Duodenal mucosa (tissue), 2 donors: ENCODE measurements at regions not wholly inside any gene's neighbourhood (a gene's known extent, or its start where the extent isn't known, plus 50 kb on each side); places are given as distances from the start of the nearest gene placed in this dataset.
"Not testable (repeated sequence)": the region's sequence is repeated elsewhere in the genome, so short reads cannot be mapped to it uniquely, and the experiment has no call there.

Experiments
- H3K27ac ChIP-seq: one replicate; pipeline ENCODE4 v1.7.0; 2013; ENCODE audit warnings: low read depth, low read length
- H3K27me3 ChIP-seq, 2 donors: one replicate each; pipeline ENCODE4 v1.7.0; 2013; ENCODE audit warnings: low read length in 2 of 2, control low read depth in 1 of 2; ENCODE audit not compliant: insufficient read depth in 2 of 2, control insufficient read depth in 1 of 2
- H3K36me3 ChIP-seq, 2 donors: one replicate each; pipeline ENCODE4 v1.7.0; 2013; ENCODE audit warnings: low read length in 2 of 2, control low read depth in 1 of 2; ENCODE audit not compliant: insufficient read depth in 2 of 2, control insufficient read depth in 1 of 2
- H3K4me1 ChIP-seq, 2 donors: one replicate each; pipeline ENCODE4 v1.7.0; 2013; ENCODE audit warnings: low read length in 2 of 2, control low read depth in 1 of 2; ENCODE audit not compliant: insufficient read depth in 2 of 2, control insufficient read depth in 1 of 2
- H3K4me3 ChIP-seq, 2 donors: one replicate each; pipeline ENCODE4 v1.7.0; 2013; ENCODE audit warnings: low read length in 2 of 2, low read depth in 1 of 2
- H3K9ac ChIP-seq, 2 donors: one replicate each; pipeline ENCODE4 v1.7.0; 2013; ENCODE audit warnings: low read length in 2 of 2, low read depth in 1 of 2
- H3K9me3 ChIP-seq, 2 donors: one replicate each; pipeline ENCODE4 v1.7.0; 2013; ENCODE audit warnings: low read length in 2 of 2, control low read depth in 1 of 2; ENCODE audit not compliant: control insufficient read depth in 1 of 2

- H3K36me3 ChIP-seq: no peaks in the 10 kb centered on the region
- no peak overlapping the region for H3K9ac ChIP-seq
- peaks cover 0 to 3% of the 10 kb centered on the region in 2 donors for H3K27me3 ChIP-seq
- no peaks in the 10 kb centered on the region for H3K4me1 ChIP-seq
- H3K4me3 ChIP-seq: no peak overlapping the region
- no peaks in the 10 kb centered on the region for H3K9me3 ChIP-seq
- no peak overlapping the region for H3K27ac ChIP-seq
Measured at GRCh38 chr6:10343320-10343719, 71.6 kb downstream of the TFAP2A start.

GRCh38 chr6:10341605-10342004, 73.3 kb downstream of the TFAP2A start:
- no peak overlapping the region for H3K9ac ChIP-seq
- no peak overlapping the region for H3K4me3 ChIP-seq
- H3K27me3 ChIP-seq: peaks cover 0 to 3% of the 10 kb centered on the region in 2 donors
- H3K27ac ChIP-seq: no peak overlapping the region
- no peaks in the 10 kb centered on the region for H3K9me3 ChIP-seq
- H3K4me1 ChIP-seq: no peaks in the 10 kb centered on the region
- no peaks in the 10 kb centered on the region for H3K36me3 ChIP-seq

- no peaks in the 10 kb centered on the region for H3K36me3 ChIP-seq
- no peak overlapping the region for H3K9ac ChIP-seq
- H3K27me3 ChIP-seq: no peaks in the 10 kb centered on the region
- no peaks in the 10 kb centered on the region for H3K4me1 ChIP-seq
- H3K4me3 ChIP-seq: no peak overlapping the region
- no peak overlapping the region for H3K27ac ChIP-seq
- H3K9me3 ChIP-seq: no peaks in the 10 kb centered on the region
Measured at GRCh38 chr6:10338151-10338550, 76.7 kb downstream of the TFAP2A start.

GRCh38 chr6:10337376-10337775, 77.5 kb downstream of the TFAP2A start:
- not testable (repeated sequence) for H3K27ac ChIP-seq

GRCh38 chr6:10332111-10332510, 82.8 kb downstream of the TFAP2A start:
- H3K4me3 ChIP-seq: no peak overlapping the region
- no peaks in the 10 kb centered on the region for H3K36me3 ChIP-seq
- H3K9me3 ChIP-seq: no peaks in the 10 kb centered on the region
- no peak overlapping the region for H3K9ac ChIP-seq
- no peaks in the 10 kb centered on the region for H3K4me1 ChIP-seq
- no peaks in the 10 kb centered on the region for H3K27me3 ChIP-seq
- no peak overlapping the region for H3K27ac ChIP-seq

More at GRCh38 chr6:10337376-10337775, 77.5 kb downstream of the TFAP2A start:
- not testable (repeated sequence) for H3K4me3 ChIP-seq, H3K27me3 ChIP-seq, H3K36me3 ChIP-seq, H3K4me1 ChIP-seq, H3K9ac ChIP-seq, H3K9me3 ChIP-seq

- no peaks in the 10 kb centered on the region for H3K9me3 ChIP-seq
Measured at GRCh38 chr6:10331334-10331968, 83.4 kb downstream of the TFAP2A start.

GRCh38 chr6:10330515-10330914, 84.4 kb downstream of the TFAP2A start:
- Histone ChIP-seq H3K4me1 (no peaks in the 10 kb centered on the region), H3K9me3 (no peaks in the 10 kb centered on the region), H3K27me3 (no peaks in the 10 kb centered on the region), H3K27ac (no peak overlapping the region), H3K9ac (no peak overlapping the region), H3K36me3 (no peaks in the 10 kb centered on the region), H3K4me3 (no peak overlapping the region)

More at GRCh38 chr6:10331334-10331968, 83.4 kb downstream of the TFAP2A start:
- no peak overlapping the region for H3K27ac ChIP-seq
- H3K9ac ChIP-seq: no peak overlapping the region
- no peak overlapping the region for H3K4me3 ChIP-seq
- no peaks in the 10 kb centered on the region for H3K4me1 ChIP-seq
- no peaks in the 10 kb centered on the region for H3K36me3 ChIP-seq
- no peaks in the 10 kb centered on the region for H3K27me3 ChIP-seq

- Histone ChIP-seq H3K27me3 (no peaks in the 10 kb centered on the region), H3K36me3 (no peaks in the 10 kb centered on the region), H3K4me3 (no peak overlapping the region), H3K9ac (no peak overlapping the region), H3K4me1 (no peaks in the 10 kb centered on the region), H3K9me3 (no peaks in the 10 kb centered on the region), H3K27ac (no peak overlapping the region)
Measured at GRCh38 chr6:10323018-10323417, 91.9 kb downstream of the TFAP2A start.

GRCh38 chr6:10320291-10320690, 94.6 kb downstream of the TFAP2A start:
- Histone ChIP-seq H3K9ac (no peak overlapping the region), H3K27me3 (no peaks in the 10 kb centered on the region), H3K9me3 (no peaks in the 10 kb centered on the region), H3K36me3 (no peaks in the 10 kb centered on the region), H3K27ac (no peak overlapping the region), H3K4me3 (no peak overlapping the region), H3K4me1 (no peaks in the 10 kb centered on the region)

- Histone ChIP-seq H3K9me3 (no peaks in the 10 kb centered on the region), H3K9ac (no peak overlapping the region), H3K36me3 (no peaks in the 10 kb centered on the region), H3K27me3 (peaks cover 0 to 3% of the 10 kb centered on the region in 2 donors), H3K4me1 (no peaks in the 10 kb centered on the region), H3K27ac (no peak overlapping the region), H3K4me3 (no peak overlapping the region)
Measured at GRCh38 chr6:10316373-10316721, 98.5 kb downstream of the TFAP2A start.
